HL-60 (cell line): ENCODE measurements at regions not wholly inside any gene's neighbourhood (a gene's known extent, or its start where the extent isn't known, plus 50 kb on each side); places are given as distances from the start of the nearest gene placed in this dataset.

Experiments
- GABPA ChIP-seq: IDR thresholded peaks from 2 replicates; pipeline ENCODE4 v1.6.1; 2012; ENCODE audit warnings: low read depth
- POLR2AphosphoS5 ChIP-seq: IDR thresholded peaks from 2 replicates; pipeline ENCODE4 v1.6.1; 2012; ENCODE audit warnings: low read depth
- SPI1 ChIP-seq: IDR thresholded peaks from 2 replicates; pipeline ENCODE4 v1.6.1; 2012; ENCODE audit warnings: low read depth, mild to moderate bottlenecking, borderline replicate concordance
- TF ChIP-seq, protein P1 (sequence below): IDR thresholded peaks from 2 replicates; pipeline ENCODE4 v1.6.1; 2012; ENCODE audit warnings: low read depth; ENCODE audit not compliant: insufficient replicate concordance
- TF ChIP-seq, protein P2 (sequence below): IDR thresholded peaks from one replicate; pipeline ENCODE4 v1.5.1; 2011; ENCODE audit warnings: low read length, control low read depth, inconsistent platforms; ENCODE audit not compliant: insufficient read depth

DNA sequence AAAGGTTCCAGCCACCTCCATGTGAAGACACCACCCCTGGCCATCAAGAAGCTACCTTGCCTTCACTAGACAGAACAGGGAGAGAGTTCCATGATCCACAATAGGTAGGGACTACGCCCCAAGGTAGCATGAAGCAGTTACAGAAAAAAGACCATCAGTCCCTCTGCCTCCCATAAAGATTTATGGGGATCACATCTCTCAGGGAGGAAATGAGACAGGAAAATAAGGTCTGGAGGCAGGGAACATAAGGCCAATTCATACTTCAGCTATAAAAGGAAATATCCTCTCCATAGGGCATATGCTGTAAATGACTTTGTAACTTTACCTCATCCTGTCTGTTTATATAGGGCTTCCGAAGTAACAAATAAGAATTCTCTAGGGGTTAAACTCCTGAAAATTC lies 129.4 kb downstream of the OR2B2 start:
- TF ChIP-seq GABPA (no peak), POLR2AphosphoS5 (no peak), SPI1 (no peak)
- TF ChIP-seq, protein P1, sequence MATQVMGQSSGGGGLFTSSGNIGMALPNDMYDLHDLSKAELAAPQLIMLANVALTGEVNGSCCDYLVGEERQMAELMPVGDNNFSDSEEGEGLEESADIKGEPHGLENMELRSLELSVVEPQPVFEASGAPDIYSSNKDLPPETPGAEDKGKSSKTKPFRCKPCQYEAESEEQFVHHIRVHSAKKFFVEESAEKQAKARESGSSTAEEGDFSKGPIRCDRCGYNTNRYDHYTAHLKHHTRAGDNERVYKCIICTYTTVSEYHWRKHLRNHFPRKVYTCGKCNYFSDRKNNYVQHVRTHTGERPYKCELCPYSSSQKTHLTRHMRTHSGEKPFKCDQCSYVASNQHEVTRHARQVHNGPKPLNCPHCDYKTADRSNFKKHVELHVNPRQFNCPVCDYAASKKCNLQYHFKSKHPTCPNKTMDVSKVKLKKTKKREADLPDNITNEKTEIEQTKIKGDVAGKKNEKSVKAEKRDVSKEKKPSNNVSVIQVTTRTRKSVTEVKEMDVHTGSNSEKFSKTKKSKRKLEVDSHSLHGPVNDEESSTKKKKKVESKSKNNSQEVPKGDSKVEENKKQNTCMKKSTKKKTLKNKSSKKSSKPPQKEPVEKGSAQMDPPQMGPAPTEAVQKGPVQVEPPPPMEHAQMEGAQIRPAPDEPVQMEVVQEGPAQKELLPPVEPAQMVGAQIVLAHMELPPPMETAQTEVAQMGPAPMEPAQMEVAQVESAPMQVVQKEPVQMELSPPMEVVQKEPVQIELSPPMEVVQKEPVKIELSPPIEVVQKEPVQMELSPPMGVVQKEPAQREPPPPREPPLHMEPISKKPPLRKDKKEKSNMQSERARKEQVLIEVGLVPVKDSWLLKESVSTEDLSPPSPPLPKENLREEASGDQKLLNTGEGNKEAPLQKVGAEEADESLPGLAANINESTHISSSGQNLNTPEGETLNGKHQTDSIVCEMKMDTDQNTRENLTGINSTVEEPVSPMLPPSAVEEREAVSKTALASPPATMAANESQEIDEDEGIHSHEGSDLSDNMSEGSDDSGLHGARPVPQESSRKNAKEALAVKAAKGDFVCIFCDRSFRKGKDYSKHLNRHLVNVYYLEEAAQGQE, result no peak
- TF ChIP-seq, protein P2, sequence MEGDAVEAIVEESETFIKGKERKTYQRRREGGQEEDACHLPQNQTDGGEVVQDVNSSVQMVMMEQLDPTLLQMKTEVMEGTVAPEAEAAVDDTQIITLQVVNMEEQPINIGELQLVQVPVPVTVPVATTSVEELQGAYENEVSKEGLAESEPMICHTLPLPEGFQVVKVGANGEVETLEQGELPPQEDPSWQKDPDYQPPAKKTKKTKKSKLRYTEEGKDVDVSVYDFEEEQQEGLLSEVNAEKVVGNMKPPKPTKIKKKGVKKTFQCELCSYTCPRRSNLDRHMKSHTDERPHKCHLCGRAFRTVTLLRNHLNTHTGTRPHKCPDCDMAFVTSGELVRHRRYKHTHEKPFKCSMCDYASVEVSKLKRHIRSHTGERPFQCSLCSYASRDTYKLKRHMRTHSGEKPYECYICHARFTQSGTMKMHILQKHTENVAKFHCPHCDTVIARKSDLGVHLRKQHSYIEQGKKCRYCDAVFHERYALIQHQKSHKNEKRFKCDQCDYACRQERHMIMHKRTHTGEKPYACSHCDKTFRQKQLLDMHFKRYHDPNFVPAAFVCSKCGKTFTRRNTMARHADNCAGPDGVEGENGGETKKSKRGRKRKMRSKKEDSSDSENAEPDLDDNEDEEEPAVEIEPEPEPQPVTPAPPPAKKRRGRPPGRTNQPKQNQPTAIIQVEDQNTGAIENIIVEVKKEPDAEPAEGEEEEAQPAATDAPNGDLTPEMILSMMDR, result no peak
